NCI-H1092 treated with DMSO at 0.1 percent for 48 hours (cell line): ENCODE measurements at regions not wholly inside any gene's neighbourhood (a gene's known extent, or its start where the extent isn't known, plus 50 kb on each side); places are given as distances from the start of the nearest gene placed in this dataset.

Experiments used
- DNase-seq: peaks from one replicate; lab custom pipeline; 2025; lab: John Stamatoyannopoulos, UW

GRCh38 chr2:221050020-221050795 is 521.9 kb downstream of the EPHA4 start:
- DNase-seq: no peak

DNA sequence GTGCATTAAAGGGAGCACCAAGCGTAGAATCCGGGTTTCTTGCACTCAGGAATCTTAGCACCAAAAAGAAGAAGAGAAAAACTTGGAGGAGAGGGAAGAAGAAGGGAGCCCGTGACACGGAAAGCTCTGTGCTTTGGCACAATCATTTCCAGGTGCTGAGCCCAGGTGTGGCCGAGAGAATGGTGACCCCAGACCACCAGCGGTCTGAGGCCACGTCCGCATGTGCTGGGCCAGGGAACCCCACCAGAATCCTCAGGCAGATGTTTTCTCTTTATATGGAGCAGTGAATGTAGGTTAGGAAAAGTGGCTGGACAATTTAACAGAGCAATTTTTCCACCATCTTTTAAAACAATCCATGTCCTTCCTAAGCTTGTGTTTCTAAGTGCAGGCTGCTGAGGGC is 520.9 kb downstream of the EPHA4 start:
- no peak for DNase-seq

GRCh38 chr2:221060376-221060775 is 511.7 kb downstream of the EPHA4 start:
- no peak for DNase-seq

GRCh38 chr2:221063568-221063967 is 508.5 kb downstream of the EPHA4 start:
- no peak for DNase-seq

GRCh38 chr2:221064058-221064854 is 507.8 kb downstream of the EPHA4 start:
- DNase-seq: no peak

- no peak for DNase-seq
Observed at GRCh38 chr2:221064880-221065279, 507.2 kb downstream of the EPHA4 start.

DNA sequence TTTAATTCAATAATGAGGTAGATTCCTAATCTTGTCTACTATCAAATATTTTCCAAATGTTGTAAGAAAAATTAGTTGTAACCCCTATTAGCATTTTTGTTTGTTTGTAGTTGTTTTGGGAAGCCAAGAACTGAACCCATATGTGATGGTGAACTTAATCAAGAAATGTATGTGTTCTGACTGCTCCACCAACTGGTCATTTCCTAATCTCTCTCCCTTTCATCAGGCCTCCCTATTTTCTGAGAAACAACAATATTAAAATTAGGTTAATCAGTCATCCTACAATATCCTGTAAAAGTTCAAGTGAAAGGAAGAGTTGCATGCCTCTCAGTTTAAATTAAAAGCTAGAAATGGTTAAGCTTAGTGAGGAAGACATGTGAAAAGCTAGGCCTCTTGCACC is 504.0 kb downstream of the EPHA4 start:
- DNase-seq: no peak

GRCh38 chr2:221070106-221070505 is 502.0 kb downstream of the EPHA4 start:
- DNase-seq: no peak

- DNase-seq: no peak
Observed at GRCh38 chr2:221073326-221074049, 498.6 kb downstream of the EPHA4 start.

DNA sequence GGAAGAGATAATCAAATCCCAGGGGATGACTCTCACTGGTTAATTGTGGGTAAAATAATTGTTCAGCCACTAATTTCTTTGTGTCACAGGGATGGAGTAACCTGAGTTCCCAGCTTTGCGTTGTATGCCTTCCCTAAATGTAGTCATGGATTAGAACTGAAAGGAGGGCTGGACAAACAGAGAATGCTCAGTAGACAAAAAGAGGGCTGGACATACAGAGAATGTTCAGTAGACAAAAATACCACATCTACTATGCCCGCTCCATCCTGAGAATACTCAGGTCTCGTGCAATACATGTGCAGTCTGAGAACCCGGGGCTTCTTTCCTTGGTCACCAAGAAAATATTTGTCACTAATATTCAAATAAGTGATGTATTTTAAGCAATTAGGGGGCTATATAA is 497.9 kb downstream of the EPHA4 start:
- no peak for DNase-seq

DNA sequence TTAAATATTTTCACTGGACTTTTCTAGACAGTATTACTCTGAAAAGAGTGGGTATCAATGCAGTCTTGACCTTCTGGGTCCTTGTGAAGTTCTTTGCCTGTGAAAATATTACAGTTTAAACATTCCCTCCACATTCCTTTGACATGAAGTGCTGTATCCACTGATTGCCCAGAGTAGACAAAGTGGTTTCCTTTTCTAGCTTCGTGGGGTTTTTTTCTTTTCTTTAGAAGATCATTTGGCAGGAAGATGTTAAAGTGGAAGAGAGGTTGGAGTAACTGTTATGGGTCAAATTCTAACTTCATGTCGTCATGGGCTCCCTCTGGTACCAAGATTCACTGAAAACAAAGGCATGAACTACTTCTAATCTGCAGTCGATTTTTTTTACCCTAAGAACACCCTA is 496.9 kb downstream of the EPHA4 start:
- no peak for DNase-seq

DNA sequence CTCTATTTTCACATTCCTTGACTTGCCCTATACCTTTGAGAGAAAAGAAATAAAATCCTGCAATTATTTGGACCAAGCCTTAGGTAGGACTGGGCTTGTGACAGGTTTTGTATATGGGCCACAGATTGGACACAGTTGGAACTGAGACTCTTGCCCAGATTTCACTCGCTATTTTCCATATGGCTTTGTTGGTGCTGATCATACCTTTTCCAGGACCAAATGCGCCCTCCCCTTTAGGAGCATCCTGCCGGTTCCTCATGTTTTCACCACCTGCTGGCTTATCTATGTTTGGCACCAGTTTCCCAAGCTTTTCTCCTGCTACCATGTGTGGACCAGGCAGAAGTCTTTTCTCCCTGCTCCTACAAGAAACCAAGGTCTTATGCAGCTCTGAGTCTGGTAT is 494.9 kb downstream of the EPHA4 start:
- no peak for DNase-seq

- no peak for DNase-seq
Observed at GRCh38 chr2:221077799-221078198, 494.3 kb downstream of the EPHA4 start.

- DNase-seq: no peak
Observed at GRCh38 chr2:221085341-221085900, 486.7 kb downstream of the EPHA4 start.

DNA sequence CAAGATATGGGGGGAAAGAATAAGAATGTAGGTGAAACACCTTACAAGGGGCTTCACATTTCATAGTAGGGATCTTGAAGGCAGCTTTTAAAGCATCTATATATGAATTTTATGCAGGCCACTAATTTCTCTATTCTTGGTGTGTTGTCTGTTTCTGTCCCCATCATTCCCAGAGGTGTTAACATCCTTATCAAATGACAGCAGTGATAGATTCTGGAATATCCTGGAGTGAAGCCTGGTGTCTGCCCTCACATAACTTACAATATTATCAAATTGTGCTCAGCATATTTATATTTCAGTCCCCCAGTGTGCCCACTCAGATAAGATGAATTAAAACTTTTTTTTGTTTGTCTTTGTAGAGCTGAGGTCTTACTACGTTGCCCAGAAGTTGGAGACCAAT is 486.2 kb downstream of the EPHA4 start:
- DNase-seq: no peak

DNA sequence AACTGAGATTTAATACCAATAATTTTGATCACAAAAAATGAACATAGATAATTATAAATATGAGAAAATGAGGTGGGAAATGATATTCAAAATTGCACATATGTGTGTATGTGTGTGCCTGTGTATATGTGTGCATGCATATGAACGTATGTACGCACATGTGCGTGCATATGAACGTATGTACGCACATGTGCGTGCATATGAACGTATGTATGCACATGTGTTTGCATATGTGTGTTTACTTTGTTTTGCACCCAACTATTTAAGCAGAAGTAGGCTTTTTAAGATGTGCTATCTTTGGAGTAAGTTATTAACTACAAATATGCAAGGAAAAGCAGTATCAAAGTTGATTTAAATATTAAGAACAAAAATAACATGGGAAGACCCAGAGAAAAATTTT is 484.3 kb downstream of the EPHA4 start:
- DNase-seq: no peak

- DNase-seq: no peak
Observed at GRCh38 chr2:221088506-221088905, 483.6 kb downstream of the EPHA4 start.

DNA sequence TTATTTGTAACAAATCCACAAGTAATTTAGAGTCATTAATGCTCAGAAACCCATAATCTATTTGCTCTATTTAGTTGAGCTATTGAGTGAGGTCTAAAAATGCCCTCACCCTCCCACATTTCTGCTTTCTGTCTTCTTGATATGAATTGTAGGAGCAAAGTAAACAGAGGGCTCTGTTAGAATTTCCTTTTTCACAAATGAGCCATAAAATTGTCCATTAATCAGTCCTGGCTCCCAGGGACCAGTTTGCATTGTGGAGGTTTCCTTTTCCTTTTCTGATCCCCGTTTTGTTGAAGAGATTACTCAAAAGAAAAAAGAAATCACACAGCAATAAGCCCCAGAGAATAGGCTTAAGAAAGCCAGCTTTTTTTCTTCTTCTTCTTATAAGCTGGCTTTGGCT is 476.7 kb downstream of the EPHA4 start:
- no peak for DNase-seq

DNA sequence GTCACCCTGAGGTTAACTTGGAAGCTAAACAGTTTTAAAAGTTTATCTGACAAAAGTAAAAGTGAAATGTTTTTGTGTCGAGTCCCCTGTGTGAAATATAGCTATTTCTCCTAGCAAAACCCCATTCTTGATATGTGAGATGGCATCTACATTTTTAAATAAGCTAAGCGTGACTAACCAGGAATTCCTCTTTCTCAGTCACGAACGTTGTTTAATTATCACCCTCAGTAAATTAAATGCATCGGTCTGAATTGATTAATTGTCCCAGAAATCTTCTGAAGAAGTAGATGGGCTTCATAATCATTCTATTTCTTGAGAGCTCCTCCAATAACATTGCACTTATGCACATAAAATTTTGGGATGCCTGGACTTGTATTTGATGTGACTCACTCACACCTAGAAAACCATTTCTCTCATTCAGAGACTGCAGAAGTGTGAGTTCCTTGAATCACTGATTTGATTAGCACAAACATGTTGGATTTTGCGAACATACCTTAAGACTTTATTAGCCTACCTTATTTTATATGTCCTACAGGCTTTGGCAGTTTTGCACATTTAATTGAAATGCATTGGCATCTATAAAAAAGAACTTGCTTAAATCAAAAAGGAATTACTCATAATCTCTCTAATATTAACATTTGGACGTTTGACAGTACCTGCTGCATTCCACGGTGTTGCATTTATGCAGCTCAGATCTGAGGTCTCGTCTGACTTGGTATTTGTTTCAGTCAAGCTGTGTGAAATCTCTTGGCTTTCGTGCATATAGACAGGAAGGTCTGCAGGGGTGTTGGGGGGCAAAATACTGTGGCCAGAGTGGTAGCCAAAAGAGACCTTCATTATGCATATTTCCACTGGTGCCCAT is 475.2 kb downstream of the EPHA4 start:
- no peak for DNase-seq

- no peak for DNase-seq
Observed at GRCh38 chr2:221097568-221097915, 474.6 kb downstream of the EPHA4 start.

DNA sequence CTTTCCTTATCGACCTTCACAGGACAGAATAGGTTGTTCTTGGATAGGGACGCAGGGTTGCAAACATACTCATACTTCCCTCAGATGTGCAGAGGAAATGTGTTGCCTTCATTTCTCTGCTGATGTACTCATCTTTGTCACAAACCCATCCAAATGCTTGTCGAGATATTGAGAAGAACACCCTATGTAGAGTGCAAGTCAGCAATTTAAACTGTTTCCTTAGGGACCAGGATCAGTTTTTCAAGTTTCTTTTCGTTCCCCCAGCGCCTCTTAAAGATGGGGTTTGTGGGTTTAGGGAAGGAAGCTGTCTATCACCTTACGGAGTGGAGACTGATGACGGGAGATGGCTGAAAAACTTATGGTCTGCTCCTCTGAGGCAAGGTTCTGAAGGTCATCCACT is 474.2 kb downstream of the EPHA4 start:
- no peak for DNase-seq
